ENCODE measurements at regions not wholly inside any gene's neighbourhood (a gene's known extent, or its start where the extent isn't known, plus 50 kb on each side); places are given as distances from the start of the nearest gene placed in this dataset.

- no peaks in the 10 kb centered on the region for H3K36me3 ChIP-seq (ENCODE audit: insufficient read depth, low read length, poor library complexity, severe bottlenecking)
- H3K4me3 ChIP-seq (ENCODE audit: low read depth, low read length, poor library complexity, severe bottlenecking), result no peak overlapping the region
- DNase-seq (ENCODE audit: low spot score), result peak; percentile 36
- no TSS peak for BruUV-seq (replicated peaks)
- CTCF ChIA-PET, result no interaction called here
- H3K27ac ChIP-seq (ENCODE audit: low read depth, low read length, poor library complexity, severe bottlenecking), result no peak overlapping the region
- intact Hi-C loops (cut with micrococcal nuclease; ENCODE audit: unreplicated experiment), result no loop called here
- peaks cover 13% of the 10 kb centered on the region for H3K27me3 ChIP-seq (replicated peaks; ENCODE audit: insufficient read depth, low read depth, low read length, poor library complexity)
- POLR2A ChIA-PET (ENCODE audit: low non-redundant PET), result no interaction called here
- no peak for TF ChIP-seq EZH2 (IDR thresholded peaks at IDR 0.05; ENCODE audit: borderline replicate concordance, low read depth, low read length, poor library complexity, severe bottlenecking)
- TF ChIP-seq CTCF (conservative IDR thresholded peaks at IDR 0.05; ENCODE audit: low read depth, low read length), result no peak
- H3K9me3 ChIP-seq (ENCODE audit: low read depth, low read length, poor library complexity, severe bottlenecking), result no peaks in the 10 kb centered on the region
- H3K4me1 ChIP-seq (ENCODE audit: insufficient read depth, low read length, poor library complexity, severe bottlenecking), result no peaks in the 10 kb centered on the region
Observed at GRCh38 chr7:132009778-132010177, 453.4 kb upstream of the PODXL start.

- peak; percentile 55 for DNase-seq (ENCODE audit: low spot score)
- no peak overlapping the region for H3K27ac ChIP-seq (ENCODE audit: low read depth, low read length, poor library complexity, severe bottlenecking)
Observed at GRCh38 chr7:132004529-132004928, 448.1 kb upstream of the PODXL start.

GRCh38 chr7:132002343-132002968 is 446.0 kb upstream of the PODXL start:
- Histone ChIP-seq H3K4me3 (ENCODE audit: low read depth, low read length, poor library complexity, severe bottlenecking) (no peak overlapping the region), H3K36me3 (ENCODE audit: insufficient read depth, low read length, poor library complexity, severe bottlenecking) (no peaks in the 10 kb centered on the region), H3K27me3 (replicated peaks; ENCODE audit: insufficient read depth, low read depth, low read length, poor library complexity) (peaks cover 26% of the 10 kb centered on the region), H3K9me3 (ENCODE audit: low read depth, low read length, poor library complexity, severe bottlenecking) (no peaks in the 10 kb centered on the region), H3K27ac (ENCODE audit: low read depth, low read length, poor library complexity, severe bottlenecking) (no peak overlapping the region), H3K4me1 (ENCODE audit: insufficient read depth, low read length, poor library complexity, severe bottlenecking) (no peaks in the 10 kb centered on the region)
- intact Hi-C loops (cut with micrococcal nuclease; ENCODE audit: unreplicated experiment), result no loop called here
- BruUV-seq (replicated peaks), result no TSS peak
- CTCF ChIA-PET, result no interaction called here
- DNase-seq (ENCODE audit: low spot score), result no peak
- POLR2A ChIA-PET (ENCODE audit: low non-redundant PET), result no interaction called here
- TF ChIP-seq EZH2 (IDR thresholded peaks at IDR 0.05; ENCODE audit: borderline replicate concordance, low read depth, low read length, poor library complexity, severe bottlenecking) (no peak), CTCF (conservative IDR thresholded peaks at IDR 0.05; ENCODE audit: low read depth, low read length) (no peak)

More at GRCh38 chr7:132004529-132004928, 448.1 kb upstream of the PODXL start:
- H3K9me3 ChIP-seq (ENCODE audit: low read depth, low read length, poor library complexity, severe bottlenecking), result no peaks in the 10 kb centered on the region
- H3K4me3 ChIP-seq (ENCODE audit: low read depth, low read length, poor library complexity, severe bottlenecking), result no peak overlapping the region
- no TSS peak for BruUV-seq (replicated peaks)
- intact Hi-C loops (cut with micrococcal nuclease; ENCODE audit: unreplicated experiment), result no loop called here
- peak; percentile 45 for TF ChIP-seq CTCF (conservative IDR thresholded peaks at IDR 0.05; ENCODE audit: low read depth, low read length)
- no peak for TF ChIP-seq EZH2 (IDR thresholded peaks at IDR 0.05; ENCODE audit: borderline replicate concordance, low read depth, low read length, poor library complexity, severe bottlenecking)
- H3K27me3 ChIP-seq (replicated peaks; ENCODE audit: insufficient read depth, low read depth, low read length, poor library complexity), result peaks cover 21% of the 10 kb centered on the region
- POLR2A ChIA-PET (ENCODE audit: low non-redundant PET), result no interaction called here
- H3K36me3 ChIP-seq (ENCODE audit: insufficient read depth, low read length, poor library complexity, severe bottlenecking), result no peaks in the 10 kb centered on the region
- CTCF ChIA-PET, result interaction anchor here (0.5 to 1.3 kb wide), 3 partner anchors 45 to 1127 kb away, joined by 3 to 6 read pairs (median 3); no protein-coding TSS in a partner anchor
- no peaks in the 10 kb centered on the region for H3K4me1 ChIP-seq (ENCODE audit: insufficient read depth, low read length, poor library complexity, severe bottlenecking)

Data from A673 (cell line).